NCI-H1105 (cell line): ENCODE measurements at regions not wholly inside any gene's neighbourhood (a gene's known extent, or its start where the extent isn't known, plus 50 kb on each side); places are given as distances from the start of the nearest gene placed in this dataset.

Experiments used
- DNase-seq: peaks from one replicate; lab custom pipeline; 2025; lab: John Stamatoyannopoulos, UW

DNA sequence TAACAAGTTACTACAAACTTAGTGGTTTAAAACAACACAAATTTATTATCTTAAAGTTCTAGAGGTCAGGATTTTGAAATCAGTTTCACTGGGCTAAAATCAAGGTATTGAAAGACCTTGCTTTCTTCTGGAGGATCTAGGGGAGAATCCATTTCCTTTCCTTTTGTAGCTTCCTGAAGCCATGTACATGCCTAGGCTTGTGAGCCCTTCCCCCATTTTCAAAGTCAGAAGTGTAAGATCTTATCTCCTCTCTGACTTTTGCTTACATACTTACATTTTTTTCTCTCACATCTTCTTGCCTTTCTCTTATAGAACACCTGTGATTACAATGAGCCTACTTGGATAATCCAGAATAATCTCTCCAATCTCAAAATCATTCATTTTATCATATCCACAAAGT lies 78.7 kb upstream of the MBOAT2 start:
- no peak for DNase-seq

DNA sequence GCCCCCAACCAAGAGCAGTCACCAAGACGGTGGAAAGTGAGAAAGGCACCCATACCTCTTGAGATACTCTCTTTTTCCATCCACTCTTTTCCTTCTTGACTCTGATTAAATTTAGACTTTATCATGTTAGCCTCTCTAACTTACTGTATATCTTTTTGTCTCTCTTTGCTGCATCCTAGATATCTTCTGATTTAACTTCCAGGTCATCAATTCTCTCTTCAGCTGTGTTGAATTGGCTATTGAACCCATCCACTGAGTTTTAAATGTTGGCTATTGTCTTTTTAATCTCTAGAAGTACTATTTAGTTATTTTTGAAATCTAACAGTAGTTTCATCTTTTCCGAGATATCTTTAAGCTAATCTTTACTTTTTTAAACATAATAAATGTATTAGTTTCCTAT lies 78.3 kb upstream of the MBOAT2 start:
- DNase-seq: no peak

DNA sequence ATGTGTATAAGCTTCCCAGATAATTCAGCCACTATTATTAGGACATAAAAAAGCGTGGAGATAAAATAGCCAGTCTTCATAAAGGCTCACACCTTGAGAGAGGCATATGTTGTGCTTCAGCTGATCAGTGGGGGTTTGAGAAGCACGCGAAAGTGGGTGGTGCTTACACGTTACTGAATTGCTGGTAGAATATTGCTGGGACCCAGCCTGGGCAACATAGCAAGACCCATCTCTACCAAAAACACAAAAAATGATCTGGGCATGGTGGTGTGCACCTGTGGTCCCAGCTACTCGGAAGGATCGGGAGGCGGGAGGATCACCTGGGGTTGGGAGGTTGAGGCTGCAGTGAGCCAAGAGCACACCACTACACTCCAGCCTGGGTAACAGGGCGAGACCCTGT lies 74.9 kb upstream of the MBOAT2 start:
- DNase-seq: no peak

DNA sequence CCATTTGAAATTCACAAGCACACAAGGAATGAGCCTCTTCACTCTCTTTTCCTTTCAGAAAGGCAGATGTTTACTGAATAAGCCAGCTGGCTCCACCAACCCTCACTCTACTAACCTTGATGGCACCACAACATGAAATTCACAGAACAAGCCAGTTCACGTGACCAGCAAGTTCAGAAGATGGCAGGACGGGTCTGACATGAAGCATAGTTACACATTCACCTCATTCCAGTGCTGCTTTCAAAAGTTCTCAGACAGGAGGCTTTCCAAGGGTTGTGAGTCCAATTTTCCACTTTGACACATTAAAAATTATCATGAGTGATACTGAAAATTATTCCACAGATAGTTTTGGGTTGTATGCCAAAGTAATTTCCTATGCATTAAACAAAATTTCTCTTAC lies 74.2 kb upstream of the MBOAT2 start:
- DNase-seq: no peak

DNA sequence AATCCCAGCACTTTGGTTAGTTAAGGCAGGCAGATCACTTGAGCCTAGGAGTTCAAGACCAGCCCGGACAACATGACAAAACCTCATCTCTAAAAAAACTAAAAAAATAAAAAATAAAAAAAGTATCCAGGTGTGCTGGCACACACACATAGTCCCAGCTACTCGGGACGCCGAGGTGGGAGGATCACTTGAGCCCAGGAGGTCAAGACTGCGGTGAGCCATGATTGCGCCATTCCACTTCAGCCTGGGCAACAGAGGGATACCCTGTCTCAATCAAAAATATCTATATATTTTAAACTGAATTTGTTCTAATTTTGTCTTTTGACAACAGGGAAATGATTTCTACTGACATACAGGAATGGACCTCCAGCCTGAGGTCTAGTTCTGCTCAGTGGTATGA lies 73.3 kb upstream of the MBOAT2 start:
- DNase-seq: no peak

DNA sequence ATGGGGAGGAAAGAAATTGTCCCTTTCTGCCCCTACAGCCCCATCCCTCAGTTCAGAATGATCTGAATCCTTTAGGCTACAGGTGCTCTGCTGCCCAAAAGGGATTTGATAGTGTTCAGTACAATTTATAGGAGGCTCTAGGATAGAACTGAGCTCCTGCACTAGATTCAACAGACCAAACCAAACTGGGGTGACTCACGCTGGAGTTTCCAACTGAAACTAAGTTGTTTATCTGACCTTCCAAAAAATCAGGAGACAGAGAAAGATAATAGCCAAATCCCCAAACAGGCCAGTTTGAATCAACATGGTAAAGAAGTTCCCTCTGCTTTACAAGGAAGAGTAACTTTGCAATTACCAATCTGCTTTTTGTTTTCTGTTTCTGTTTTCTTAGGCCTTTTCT lies 72.7 kb upstream of the MBOAT2 start:
- DNase-seq: no peak

DNA sequence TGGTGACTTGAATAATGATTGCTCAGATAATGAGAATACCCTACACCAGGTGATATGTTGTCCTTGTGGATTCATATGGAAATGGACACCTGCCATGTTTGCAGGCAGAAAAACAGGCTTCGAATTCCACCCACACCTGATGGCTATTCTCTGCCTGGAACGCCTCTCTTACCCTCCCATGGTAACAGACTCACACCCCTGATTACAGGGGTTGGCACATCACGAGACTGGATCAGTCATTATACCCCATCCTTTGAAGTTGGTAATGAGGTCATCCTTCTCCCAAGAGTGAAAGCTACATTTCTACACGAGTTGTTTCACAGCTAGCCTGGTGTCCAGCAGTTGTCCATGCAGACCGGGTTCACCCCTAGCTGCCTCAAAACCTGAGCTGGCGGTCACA lies 71.4 kb upstream of the MBOAT2 start:
- DNase-seq: no peak

DNA sequence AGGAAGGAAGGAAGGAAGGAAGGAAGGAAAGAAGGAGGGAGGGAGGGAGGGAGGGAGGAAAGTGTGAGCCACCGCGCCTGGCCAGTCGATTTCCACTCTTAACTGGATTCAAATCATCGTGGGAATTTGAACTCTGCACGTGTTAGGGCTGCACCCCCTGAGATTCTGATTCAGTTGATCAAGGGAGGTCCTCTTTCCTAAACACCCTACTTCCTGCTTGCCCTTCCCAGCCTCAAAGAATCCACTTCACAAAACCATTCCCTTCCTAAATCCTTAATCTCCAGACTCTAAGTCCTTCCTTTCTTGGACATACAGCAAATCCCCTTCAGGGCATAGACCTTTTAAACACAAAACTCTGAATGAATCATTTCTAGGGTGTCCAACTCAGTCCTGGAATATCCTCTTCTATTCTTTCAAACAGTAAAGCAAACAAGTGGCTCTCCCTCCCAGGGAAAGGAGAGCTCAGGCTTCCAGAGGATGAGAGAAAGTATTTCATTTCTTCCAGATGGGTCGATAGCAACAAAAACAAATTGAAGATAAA lies 68.2 kb upstream of the MBOAT2 start:
- no peak for DNase-seq

DNA sequence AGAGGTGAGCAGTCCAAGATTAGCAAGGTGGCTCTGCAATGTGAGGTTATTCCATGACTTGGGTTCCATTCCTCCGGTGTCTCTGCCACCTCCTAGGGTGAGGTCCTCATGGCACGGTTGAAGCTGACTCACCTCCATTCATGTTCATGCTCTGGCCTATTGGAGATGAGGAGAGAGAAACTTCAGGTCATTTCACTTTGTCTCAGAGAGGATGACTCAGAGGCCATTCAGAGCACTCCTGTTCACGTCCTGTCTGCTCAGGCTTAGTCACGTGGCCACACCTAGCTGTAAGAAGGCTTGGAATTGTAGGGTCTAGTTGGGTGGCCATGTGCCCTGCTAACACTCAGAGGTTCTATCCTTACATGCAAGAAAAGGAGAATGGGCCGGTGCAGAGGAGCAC lies 67.5 kb upstream of the MBOAT2 start:
- DNase-seq: no peak

DNA sequence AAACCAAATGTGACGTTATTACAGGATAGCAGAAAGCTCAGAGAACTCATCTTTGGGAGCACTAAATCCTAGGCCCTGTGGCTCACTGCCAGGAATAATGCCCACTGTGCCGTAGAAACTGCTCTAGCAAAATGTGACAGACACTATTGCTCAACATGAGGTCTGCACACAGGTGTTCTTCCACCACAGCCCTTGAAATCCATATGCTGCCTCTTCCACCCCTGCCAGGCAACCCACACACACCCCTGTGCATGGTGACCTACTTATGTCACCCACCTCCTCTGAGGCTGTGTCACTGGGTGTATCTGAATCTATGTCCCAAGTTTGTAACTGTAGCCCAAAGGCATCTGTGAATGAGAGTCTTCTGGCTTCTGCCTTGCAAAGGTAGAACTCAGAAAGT lies 66.1 kb upstream of the MBOAT2 start:
- no peak for DNase-seq

DNA sequence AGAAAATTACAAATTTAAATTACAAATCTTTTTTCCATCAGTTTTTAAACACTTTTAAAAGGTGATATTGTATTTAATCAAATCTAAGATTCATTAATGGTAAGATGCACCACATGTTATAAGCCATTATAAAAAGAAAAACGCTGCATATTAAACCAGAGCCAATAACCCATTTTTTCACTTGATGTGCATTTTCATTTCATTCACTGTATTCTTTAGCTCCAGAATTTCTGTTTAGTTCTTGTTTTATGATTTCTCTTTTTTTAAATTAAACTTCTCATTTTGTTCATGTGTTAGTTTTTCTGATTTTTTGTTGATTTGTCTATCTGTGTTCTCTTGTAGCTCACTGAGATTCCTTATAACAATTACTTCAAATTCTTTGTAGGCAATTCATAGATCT lies 62.4 kb upstream of the MBOAT2 start:
- no peak for DNase-seq

DNA sequence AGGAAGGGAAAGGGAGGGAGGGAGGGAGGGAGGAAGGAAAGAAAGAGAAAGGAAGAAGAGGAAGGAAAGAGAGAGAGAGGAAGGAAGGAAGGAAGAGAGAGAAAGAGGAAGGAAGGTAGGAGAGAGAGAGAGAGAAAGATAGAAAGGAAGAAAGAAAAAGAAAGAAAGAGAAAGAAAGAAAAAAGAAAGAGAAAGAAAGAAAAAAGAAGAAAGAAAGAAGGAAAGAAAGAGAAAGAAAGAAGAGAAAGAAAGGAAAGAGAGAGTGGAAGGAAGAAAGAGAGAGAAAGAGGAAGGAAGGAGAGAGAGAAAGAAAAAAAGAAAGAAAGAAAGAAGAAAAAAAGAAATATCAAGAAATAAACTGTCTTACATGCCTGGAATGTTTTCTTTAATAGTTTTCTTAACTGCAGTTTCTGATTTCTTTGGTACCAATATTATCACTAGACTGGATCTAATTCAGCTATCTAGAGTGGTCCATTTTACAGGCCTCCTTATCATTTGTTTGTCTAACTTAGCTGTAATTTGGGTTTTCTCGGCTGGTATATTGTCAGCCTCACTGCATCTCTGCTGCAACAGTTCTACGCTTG lies 59.6 kb upstream of the MBOAT2 start:
- no peak for DNase-seq

DNA sequence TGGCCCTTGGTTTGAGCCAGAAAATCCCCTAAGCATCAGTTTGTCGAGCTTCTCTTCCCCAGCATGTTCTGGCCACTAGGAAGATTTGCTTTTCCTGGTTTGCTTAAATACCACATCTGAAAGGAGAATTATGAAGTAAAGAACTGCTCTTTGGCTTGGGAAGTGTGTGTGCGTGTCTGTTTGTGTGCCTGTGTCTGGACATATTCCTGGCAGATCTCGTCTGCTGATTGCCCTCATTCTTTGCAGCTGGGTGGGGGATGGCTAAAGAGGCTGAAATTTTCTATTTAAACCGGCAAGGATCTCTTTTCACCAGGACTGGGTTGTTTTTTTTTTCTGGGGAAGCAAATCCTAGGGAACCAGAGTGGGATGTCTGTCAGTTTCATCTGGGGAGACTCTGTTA lies 57.3 kb upstream of the MBOAT2 start:
- DNase-seq: no peak

DNA sequence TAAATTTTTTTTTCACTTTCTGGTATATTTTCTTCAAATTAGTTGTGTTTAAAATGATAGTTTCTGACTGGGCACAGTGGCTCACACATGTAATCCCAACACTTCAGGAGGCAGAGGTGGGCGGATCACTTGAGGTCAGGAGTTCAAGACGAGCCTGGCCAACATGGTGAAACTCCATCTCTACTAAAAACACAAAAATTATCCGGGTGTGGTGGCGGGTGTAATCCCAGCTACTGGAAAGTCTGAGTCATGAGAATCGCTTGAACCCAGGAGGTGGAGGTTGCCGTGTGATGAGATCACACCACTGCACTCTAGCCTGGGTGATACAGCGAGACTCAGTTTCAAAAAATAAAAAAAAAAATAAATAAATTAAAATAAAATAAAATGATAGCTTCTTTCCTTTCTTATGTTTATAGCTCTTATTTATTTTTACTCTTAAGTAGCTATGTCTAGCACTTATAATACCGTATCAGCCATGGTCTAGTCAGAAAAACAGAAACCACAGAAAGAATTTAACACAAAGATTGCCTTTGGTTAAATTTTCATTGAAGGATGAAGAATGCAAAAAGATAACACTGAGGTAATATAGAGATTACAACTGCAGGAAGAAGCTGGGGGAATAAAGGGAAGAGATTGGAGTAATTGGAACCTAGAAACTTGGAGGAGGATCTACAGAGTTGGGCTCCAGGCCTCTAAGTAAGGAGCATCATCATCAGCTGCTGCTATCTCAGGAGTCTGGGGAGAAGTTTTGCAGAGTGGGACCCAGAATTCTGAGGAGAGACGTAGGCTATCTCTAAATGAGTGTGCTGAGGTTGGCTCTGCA lies 54.7 kb upstream of the MBOAT2 start:
- DNase-seq: no peak

DNA sequence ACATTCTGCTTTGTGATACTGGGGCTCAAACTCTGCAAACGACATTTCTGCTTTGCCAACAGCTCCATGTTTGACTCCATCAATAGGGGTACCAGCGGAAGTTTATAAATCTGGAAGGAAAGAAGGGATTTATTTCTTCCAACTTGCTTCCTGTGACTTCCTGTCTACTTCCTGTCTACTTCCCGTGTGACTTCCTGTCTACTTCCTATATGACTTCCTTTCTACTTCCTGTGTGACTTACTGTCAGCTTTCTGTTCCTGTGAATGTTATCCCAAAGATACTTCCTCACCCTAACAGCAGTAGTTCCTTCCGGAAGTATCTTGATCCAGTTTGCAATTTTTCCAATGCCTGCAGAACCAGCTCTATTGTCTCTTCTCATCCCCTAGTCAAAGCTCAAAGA lies 52.0 kb upstream of the MBOAT2 start:
- no peak for DNase-seq

DNA sequence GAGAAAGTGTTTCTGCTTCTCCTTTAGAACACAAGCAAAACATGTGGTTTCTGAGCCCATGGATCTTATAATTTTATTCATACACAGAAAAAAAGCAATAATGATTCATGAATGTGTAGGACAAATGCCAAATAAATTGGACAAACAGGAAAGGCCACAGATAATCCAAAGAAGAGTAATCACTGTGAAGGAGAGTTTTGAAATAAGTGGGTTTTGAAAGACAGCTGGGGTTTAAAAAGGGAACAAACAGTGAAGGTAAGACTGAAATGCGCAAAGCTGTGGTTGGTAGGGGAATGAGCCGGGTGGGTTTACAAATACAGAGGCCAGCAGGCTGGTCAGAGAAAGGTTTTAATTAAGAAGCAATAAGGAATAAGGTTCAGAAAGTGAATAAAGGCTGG lies 50.0 kb upstream of the MBOAT2 start:
- no peak for DNase-seq
